ENCODE measurements at regions not wholly inside any gene's neighbourhood (a gene's known extent, or its start where the extent isn't known, plus 50 kb on each side); places are given as distances from the start of the nearest gene placed in this dataset.

DNA sequence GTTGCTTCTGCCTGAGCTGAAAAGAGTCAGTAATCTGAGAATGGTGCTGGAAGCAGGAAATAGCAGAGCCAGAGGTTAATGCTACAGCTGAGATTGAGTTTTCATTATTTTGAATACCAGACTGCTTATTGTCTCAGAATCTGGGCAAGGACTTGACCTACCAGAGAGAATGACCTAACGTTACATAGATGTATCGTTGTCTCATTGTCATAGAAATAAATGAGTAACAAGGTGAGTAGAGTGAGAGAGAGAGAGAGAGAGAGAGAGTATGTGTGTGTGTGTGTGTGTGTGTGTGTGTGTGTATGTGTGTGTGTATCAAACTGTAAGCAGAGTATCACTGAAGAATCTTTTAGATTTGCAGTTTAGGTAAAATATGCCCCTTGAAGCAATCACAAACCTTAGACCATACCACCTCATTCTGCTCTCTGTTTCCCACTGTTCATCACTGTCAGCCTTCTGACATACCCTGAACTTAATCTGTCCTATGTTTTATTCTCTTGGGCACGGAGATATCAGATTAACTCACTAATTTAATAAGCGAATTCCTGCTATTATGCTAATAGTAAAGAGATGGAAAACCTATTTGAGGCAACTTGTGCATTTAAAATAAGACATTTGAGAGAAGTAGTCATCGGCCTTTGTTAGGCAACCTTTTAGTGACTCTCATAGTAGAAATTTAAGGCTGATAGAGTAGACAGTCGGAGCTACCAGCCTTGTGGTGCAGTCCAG lies 87.8 kb downstream of the CYB561 start:
- TF ChIP-seq, protein P1, sequence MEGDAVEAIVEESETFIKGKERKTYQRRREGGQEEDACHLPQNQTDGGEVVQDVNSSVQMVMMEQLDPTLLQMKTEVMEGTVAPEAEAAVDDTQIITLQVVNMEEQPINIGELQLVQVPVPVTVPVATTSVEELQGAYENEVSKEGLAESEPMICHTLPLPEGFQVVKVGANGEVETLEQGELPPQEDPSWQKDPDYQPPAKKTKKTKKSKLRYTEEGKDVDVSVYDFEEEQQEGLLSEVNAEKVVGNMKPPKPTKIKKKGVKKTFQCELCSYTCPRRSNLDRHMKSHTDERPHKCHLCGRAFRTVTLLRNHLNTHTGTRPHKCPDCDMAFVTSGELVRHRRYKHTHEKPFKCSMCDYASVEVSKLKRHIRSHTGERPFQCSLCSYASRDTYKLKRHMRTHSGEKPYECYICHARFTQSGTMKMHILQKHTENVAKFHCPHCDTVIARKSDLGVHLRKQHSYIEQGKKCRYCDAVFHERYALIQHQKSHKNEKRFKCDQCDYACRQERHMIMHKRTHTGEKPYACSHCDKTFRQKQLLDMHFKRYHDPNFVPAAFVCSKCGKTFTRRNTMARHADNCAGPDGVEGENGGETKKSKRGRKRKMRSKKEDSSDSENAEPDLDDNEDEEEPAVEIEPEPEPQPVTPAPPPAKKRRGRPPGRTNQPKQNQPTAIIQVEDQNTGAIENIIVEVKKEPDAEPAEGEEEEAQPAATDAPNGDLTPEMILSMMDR (IDR thresholded peaks at IDR 0.05) = no peak
- no peak for TF ChIP-seq POLR2A (IDR thresholded peaks at IDR 0.05)
- 78 to 82% methylated on average over 6 of the region's 6 CpGs for WGBS, 2 donors
- no peak overlapping the region for H3K4me3 ChIP-seq (ENCODE audit: low read depth, poor library complexity, severe bottlenecking)
- DNase-seq (ENCODE audit: low spot score in 2 of 2) = no peak
- intact Hi-C loops (cut with DNase I; ENCODE audit: low total_unique reads) = no loop called here

- TF ChIP-seq, protein P1 (IDR thresholded peaks at IDR 0.05) = no peak
- no peak for TF ChIP-seq POLR2A (IDR thresholded peaks at IDR 0.05)
- 92 to 94% methylated on average over 3 of the region's 3 CpGs for whole genome bisulfite sequencing, 2 donors
- H3K4me3 ChIP-seq (ENCODE audit: low read depth, poor library complexity, severe bottlenecking) = no peak overlapping the region
- intact Hi-C loops (cut with DNase I; ENCODE audit: low total_unique reads) = no loop called here
- DNase-seq (ENCODE audit: low spot score in 2 of 2) = no peak
Observed at GRCh38 chr17:63358956-63359355, 87.2 kb downstream of the CYB561 start.

- H3K4me3 ChIP-seq (ENCODE audit: low read depth, poor library complexity, severe bottlenecking) = no peak overlapping the region
- TF ChIP-seq POLR2A (IDR thresholded peaks at IDR 0.05) = no peak
- TF ChIP-seq, protein P1 (IDR thresholded peaks at IDR 0.05) = no peak
- DNase-seq (ENCODE audit: low spot score in 2 of 2) = no peak
- 81 to 96% methylated on average over 6 to 7 of the region's 7 CpGs for WGBS, 2 donors
- intact Hi-C loops (cut with DNase I; ENCODE audit: low total_unique reads) = no loop called here
Observed at GRCh38 chr17:63361182-63361581, 84.9 kb downstream of the CYB561 start.

GRCh38 chr17:63362115-63362514 lies 84.0 kb downstream of the CYB561 start:
- no peak for DNase-seq (ENCODE audit: low spot score in 2 of 2)
- WGBS, 2 donors = 81 to 83% methylated on average over 2 of the region's 2 CpGs
- intact Hi-C loops (cut with DNase I; ENCODE audit: low total_unique reads) = no loop called here

GRCh38 chr17:63364387-63364786 lies 81.7 kb downstream of the CYB561 start:
- DNase-seq (ENCODE audit: low spot score in 2 of 2) = no peak
- intact Hi-C loops (cut with DNase I; ENCODE audit: low total_unique reads) = no loop called here
- 24 to 25% methylated on average over 2 of the region's 2 CpGs for WGBS, 2 donors
- no peak overlapping the region for H3K4me3 ChIP-seq (ENCODE audit: low read depth, poor library complexity, severe bottlenecking)
- TF ChIP-seq, protein P1 (IDR thresholded peaks at IDR 0.05) = no peak
- no peak for TF ChIP-seq POLR2A (IDR thresholded peaks at IDR 0.05)

More at GRCh38 chr17:63362115-63362514, 84.0 kb downstream of the CYB561 start:
- TF ChIP-seq, protein P1 (IDR thresholded peaks at IDR 0.05) = no peak
- no peak for TF ChIP-seq POLR2A (IDR thresholded peaks at IDR 0.05)
- no peak overlapping the region for H3K4me3 ChIP-seq (ENCODE audit: low read depth, poor library complexity, severe bottlenecking)

- TF ChIP-seq POLR2A (IDR thresholded peaks at IDR 0.05) = no peak
- TF ChIP-seq, protein P1 (IDR thresholded peaks at IDR 0.05) = no peak
- H3K4me3 ChIP-seq (ENCODE audit: low read depth, poor library complexity, severe bottlenecking) = no peak overlapping the region
- DNase-seq (ENCODE audit: low spot score in 2 of 2) = no peak
- 67 to 73% methylated on average over 6 of the region's 6 CpGs for WGBS, 2 donors
- intact Hi-C loops (cut with DNase I; ENCODE audit: low total_unique reads) = no loop called here
Observed at GRCh38 chr17:63364944-63365343, 81.2 kb downstream of the CYB561 start.
